Activated T-cell treated with anti-CD3 and anti-CD28 coated beads, Interleukin-2, amount 50 U/mL, for 4 hours (primary cell): ENCODE measurements at regions not wholly inside any gene's neighbourhood (a gene's known extent, or its start where the extent isn't known, plus 50 kb on each side); places are given as distances from the start of the nearest gene placed in this dataset.
"Not testable (repeated sequence)": the region's sequence is repeated elsewhere in the genome, so short reads cannot be mapped to it uniquely, and the experiment has no call there.

Experiments used
- ATAC-seq, 2 donors: fragments of 200-7000 bp; cut with Tn5 transposase; one replicate each; pipeline ENCODE4 v1.10.0; 2021
- DNase-seq: peaks from one replicate; pipeline ENCODE4 v3.0.0-alpha.2; 2020
- H3K27me3 Mint-ChIP-seq: one replicate; pipeline ENCODE4 v1.8.0; 2021; ENCODE audit warnings: low read depth, mixed read lengths
- H3K36me3 Mint-ChIP-seq: one replicate; pipeline ENCODE4 v1.8.0; 2022; ENCODE audit warnings: mixed read lengths; ENCODE audit not compliant: insufficient read depth
- H3K4me1 Mint-ChIP-seq: one replicate; pipeline ENCODE4 v1.8.0; 2021; ENCODE audit warnings: low read depth, mixed read lengths
- H3K4me3 Mint-ChIP-seq: one replicate; pipeline ENCODE4 v1.8.0; 2021; ENCODE audit warnings: mild to moderate bottlenecking, moderate library complexity, mixed read lengths
- H3K9me3 Mint-ChIP-seq: one replicate; pipeline ENCODE4 v1.8.0; 2021; ENCODE audit warnings: mixed read lengths

DNA sequence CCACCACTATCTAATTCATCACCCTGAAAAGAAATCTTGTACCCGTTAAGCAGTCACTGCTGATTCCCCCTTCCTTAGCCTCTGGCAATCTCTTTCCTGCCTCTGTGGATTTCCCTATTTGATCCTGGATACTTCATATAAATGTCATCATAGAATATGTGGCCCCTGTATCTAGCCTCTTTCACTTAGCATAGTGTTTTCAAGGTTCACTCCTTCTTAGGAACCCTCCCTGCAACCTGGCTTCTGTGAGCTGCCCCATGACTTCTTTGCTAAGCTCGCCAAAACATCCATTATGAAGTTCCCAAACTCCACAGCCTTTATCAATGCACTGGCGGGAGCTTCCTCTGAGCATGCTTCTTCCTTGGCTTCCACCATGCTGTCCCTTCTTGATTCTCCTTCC, 70.8 kb upstream of the PDZD8 start:
- peaks cover 1% of the 10 kb centered on the region for H3K36me3 Mint-ChIP-seq
- H3K4me1 Mint-ChIP-seq, result peaks cover 2% of the 10 kb centered on the region
- DNase-seq (no peak), ATAC-seq (no peak)
- no peak overlapping the region for H3K4me3 Mint-ChIP-seq
- H3K9me3 Mint-ChIP-seq, result peaks cover 19% of the 10 kb centered on the region
- peaks cover 19% of the 10 kb centered on the region for H3K27me3 Mint-ChIP-seq

DNA sequence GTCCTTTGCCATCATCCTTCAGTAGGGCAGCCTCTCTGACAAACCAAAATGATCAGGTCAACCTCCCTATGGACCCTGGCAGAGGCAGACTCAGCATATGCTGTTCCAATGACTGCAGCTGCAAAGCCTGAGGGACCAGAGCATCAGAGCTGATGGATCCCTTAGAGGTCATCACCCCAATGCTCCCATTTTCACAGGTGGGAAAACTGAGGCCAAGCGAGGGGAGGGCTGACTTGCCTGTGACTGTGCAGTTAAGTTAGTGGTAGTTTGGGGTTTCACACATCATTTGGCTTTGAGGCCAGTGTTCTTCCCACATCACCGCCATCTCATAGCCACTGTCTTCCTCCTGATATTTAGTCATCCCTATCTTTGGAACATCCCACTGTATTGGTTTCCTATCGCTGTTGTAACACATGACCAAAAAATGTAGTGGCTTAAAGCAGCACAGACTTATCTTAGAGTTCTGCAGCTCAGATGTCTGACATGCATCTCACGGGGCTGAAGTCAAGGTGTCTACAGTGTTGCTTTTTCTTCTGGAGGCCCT, 69.3 kb upstream of the PDZD8 start:
- Mint-ChIP-seq H3K4me1 (peaks cover 2% of the 10 kb centered on the region), H3K9me3 (peaks cover 15% of the 10 kb centered on the region), H3K4me3 (no peak overlapping the region), H3K27me3 (peaks cover 25% of the 10 kb centered on the region), H3K36me3 (peaks cover 1% of the 10 kb centered on the region)
- ATAC-seq, result no peak
- DNase-seq, result no peak

DNA sequence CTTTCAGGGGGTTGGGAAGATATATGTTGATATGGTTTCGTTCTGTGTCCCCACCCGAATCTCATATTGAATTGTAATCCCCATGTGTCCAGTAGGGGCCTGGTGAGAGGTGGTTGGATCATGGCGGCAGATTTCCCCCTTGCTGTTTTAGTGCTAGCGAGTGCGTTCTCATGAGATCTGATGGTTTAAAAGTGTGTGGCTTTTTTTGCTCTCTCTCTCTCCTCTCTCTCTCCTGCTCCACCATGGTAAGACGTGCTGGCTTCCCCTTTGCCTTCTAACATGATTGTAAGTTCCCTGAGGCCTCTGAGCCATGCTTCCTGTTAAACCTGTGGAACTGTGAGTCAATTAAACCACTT, 68.4 kb upstream of the PDZD8 start:
- peaks cover 2% of the 10 kb centered on the region for H3K4me1 Mint-ChIP-seq
- no peak overlapping the region for H3K4me3 Mint-ChIP-seq
- peaks cover 30% of the 10 kb centered on the region for H3K27me3 Mint-ChIP-seq
- H3K36me3 Mint-ChIP-seq, result peaks cover 1% of the 10 kb centered on the region
- H3K9me3 Mint-ChIP-seq, result peaks cover 13% of the 10 kb centered on the region
- DNase-seq, result no peak
- no peak for ATAC-seq

DNA sequence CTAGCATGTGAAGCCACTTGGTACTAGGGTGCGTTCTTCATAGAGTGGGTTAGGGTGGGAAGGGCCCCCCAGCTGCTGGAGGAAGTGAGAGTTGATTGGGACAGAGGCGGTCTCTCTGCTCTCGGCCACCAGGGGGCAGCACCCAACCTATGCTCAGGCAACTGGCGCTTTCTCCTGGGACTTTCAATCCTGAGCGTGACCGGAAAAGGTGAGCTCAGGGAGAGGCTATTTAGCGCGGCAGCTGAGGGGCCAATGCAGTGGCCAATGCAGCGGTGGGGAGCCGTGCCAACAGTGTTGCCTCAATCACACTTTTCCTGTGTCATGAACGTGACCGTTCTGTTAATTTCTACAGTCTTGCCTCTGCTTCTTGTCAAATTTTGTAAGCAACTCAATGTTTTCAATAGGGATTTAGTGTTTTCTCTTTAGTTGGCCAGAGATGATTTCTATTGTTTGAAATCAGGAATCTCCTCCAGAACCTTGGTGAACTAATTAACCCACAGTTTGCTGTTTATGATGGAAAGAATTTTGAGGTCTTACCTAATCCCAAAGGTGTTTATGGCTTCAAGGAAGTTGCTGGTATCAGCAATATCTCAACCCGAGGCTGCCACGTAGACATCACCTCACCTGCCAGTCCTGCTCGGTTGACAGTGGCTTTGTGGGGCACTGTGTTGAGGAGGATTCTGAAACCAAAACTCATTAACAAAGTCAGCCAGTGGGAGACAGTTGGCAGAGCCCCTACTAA, 67.9 kb upstream of the PDZD8 start:
- DNase-seq (peak; percentile 43), ATAC-seq (peak in 1 of 2 donors; percentile 66)
- H3K4me1 Mint-ChIP-seq, result peaks cover 2% of the 10 kb centered on the region
- peaks cover 1% of the 10 kb centered on the region for H3K36me3 Mint-ChIP-seq
- peaks cover 30% of the 10 kb centered on the region for H3K27me3 Mint-ChIP-seq
- peaks cover 13% of the 10 kb centered on the region for H3K9me3 Mint-ChIP-seq
- no peak overlapping the region for H3K4me3 Mint-ChIP-seq

DNA sequence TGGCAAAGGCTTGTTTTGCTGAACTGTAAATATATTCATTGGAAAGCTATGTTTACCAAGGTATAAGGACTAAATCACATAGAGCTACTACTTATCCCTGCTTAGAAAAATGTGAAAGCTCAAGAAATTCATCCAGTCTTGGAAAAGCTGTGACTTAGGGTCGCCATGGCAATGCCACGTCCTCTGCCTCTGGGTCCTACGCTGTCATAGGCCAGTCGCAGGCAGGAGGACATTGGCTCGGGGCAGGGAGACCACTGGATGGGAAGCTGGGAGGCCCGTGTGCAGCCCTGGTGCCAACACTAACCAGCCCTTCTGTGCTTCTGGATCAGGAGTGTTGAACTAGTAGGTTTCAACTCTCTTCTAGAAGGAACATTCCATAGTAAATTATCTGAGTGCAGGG, 67.3 kb upstream of the PDZD8 start:
- peaks cover 1% of the 10 kb centered on the region for H3K36me3 Mint-ChIP-seq
- DNase-seq (no peak), ATAC-seq (no peak)
- peaks cover 13% of the 10 kb centered on the region for H3K9me3 Mint-ChIP-seq
- H3K27me3 Mint-ChIP-seq, result peaks cover 30% of the 10 kb centered on the region
- H3K4me3 Mint-ChIP-seq, result no peak overlapping the region
- peaks cover 2% of the 10 kb centered on the region for H3K4me1 Mint-ChIP-seq

DNA sequence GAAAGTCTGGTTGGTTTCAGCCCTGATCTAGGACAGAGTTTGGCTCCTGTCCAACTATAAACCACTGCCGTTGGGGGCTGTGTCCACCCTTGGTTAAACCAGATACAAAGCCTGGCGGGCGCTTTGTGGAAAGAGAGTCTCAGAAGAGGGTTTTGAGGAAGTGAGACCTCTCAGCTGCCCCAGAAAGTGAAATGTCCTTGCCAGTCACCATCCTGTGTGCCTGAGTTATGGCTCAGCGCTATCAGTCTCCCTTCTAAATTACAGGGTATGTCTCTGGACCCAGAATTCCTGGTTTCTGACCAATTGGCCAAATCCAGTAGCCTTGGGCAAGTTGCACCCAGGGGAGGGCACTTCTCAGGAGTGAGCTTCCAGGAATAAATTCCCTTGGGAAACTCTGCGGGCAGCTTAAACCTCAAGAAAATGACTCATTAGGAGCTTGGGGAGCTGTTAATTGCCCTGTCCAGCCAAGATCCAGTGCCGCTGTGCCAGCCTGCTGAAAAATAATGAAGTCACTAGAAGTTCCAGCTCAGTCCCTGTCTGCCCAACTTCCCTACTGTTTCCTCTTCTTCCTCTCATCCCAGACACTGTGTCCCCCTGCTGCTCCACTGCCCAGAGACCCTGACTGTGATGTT, 66.7 kb upstream of the PDZD8 start:
- DNase-seq, result no peak
- H3K27me3 Mint-ChIP-seq, result peaks cover 30% of the 10 kb centered on the region
- H3K9me3 Mint-ChIP-seq, result peaks cover 11% of the 10 kb centered on the region
- H3K4me3 Mint-ChIP-seq, result no peak overlapping the region
- ATAC-seq, result no peak
- H3K36me3 Mint-ChIP-seq, result peaks cover 1% of the 10 kb centered on the region
- H3K4me1 Mint-ChIP-seq, result peaks cover 2% of the 10 kb centered on the region

DNA sequence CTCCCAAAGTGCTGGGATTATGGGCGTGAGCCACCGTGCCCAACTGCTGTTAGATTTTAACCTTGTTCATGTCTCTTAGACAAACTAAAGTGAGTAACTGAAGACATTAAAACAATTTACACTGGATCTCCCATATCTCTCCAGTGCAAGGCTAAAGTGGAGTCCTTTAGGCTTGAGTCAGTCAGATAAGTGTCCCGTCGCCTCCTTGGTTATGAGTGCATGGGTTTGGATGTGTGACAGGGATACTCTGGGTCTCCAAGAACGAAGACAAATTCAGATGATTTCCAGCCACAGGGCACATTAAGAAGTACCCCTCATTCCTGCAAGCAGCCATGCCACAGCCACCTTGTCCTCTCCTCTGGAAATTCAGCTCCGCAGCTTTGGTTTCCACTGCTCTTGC, 66.1 kb upstream of the PDZD8 start:
- ATAC-seq (no peak), DNase-seq (no peak)
- no peak overlapping the region for H3K4me3 Mint-ChIP-seq
- no peaks in the 10 kb centered on the region for H3K36me3 Mint-ChIP-seq
- peaks cover 2% of the 10 kb centered on the region for H3K4me1 Mint-ChIP-seq
- peaks cover 6% of the 10 kb centered on the region for H3K9me3 Mint-ChIP-seq
- H3K27me3 Mint-ChIP-seq, result peaks cover 30% of the 10 kb centered on the region

DNA sequence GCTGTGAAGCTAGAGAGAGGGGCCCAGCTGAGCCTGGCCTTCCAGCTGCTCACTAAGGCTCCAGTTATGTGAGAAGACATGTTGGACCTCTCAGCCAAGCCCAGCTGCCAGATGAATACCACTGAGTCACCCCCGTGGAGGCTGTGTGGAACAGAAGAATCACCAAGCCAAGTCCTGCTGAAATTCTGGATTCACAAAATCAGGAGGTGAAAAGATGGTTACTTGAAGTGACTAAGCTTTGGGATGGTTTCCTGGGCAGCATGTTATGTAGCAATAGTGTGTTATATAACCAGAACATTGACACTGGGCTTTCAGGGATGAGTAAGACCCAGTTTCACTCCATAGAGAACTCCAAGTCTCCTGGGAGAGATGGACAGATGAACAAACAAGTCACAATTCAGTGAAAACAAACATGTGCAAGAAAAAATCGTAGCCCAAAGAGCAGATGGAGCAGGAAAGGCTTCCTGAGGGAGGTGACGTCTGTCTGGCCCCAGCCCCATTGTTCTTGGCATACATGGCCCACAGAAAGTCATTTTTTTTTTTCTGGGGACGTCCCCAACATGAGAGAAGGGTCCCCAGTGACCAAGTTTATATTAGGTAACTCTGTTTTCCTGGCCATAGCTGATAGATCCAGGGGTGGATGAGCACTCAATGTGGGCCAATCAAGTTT, 64.1 kb upstream of the PDZD8 start:
- Mint-ChIP-seq H3K4me1 (peaks cover 2% of the 10 kb centered on the region), H3K36me3 (no peaks in the 10 kb centered on the region), H3K27me3 (peaks cover 33% of the 10 kb centered on the region), H3K4me3 (no peak overlapping the region), H3K9me3 (no peaks in the 10 kb centered on the region)
- DNase-seq, result no peak
- no peak for ATAC-seq

DNA sequence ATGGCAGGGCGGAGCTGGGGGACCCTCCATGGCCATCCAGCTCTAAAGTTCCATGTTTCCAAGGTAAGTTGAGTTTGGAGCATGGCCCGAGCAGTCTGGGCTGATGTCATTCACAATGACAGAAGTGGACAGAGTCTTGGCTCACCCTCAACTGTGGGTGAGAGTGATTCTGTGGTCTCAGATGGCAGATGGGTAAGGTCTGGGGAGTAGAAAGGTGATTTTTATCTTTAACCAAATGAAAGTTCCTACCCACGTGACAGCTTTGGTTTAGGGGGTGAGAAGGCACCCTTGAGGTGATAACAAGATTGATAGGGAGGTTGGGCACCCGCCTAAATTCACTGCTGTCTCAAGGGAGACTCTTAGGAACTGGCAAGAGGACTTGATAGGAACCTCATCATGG, 57.6 kb upstream of the PDZD8 start:
- Mint-ChIP-seq H3K4me3 (no peak overlapping the region), H3K4me1 (no peaks in the 10 kb centered on the region), H3K9me3 (no peaks in the 10 kb centered on the region), H3K27me3 (peaks cover 15% of the 10 kb centered on the region), H3K36me3 (no peaks in the 10 kb centered on the region)
- ATAC-seq (no peak), DNase-seq (no peak)

DNA sequence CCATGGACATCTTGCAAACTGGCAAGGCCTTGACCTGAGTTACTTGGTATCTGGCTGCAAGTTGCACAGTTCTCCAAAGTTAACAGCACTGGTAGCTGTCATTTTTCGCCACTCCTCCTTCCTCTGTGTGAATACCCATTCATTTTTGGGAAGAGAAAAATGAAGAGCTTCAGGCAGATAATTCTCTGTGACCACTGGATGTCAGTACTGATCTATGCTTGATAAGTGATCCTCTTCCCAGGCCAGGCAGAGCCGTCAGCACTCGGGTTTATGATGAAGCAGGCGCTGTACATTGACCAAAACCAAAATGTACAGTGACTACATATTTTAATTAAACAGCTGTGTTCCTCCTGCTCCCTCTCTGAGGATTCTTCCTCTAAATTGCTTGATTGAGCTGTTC, 55.9 kb upstream of the PDZD8 start:
- Mint-ChIP-seq H3K4me1 (no peaks in the 10 kb centered on the region), H3K27me3 (peaks cover 15% of the 10 kb centered on the region), H3K4me3 (no peak overlapping the region), H3K36me3 (no peaks in the 10 kb centered on the region), H3K9me3 (no peaks in the 10 kb centered on the region)
- no peak for DNase-seq
- no peak for ATAC-seq

DNA sequence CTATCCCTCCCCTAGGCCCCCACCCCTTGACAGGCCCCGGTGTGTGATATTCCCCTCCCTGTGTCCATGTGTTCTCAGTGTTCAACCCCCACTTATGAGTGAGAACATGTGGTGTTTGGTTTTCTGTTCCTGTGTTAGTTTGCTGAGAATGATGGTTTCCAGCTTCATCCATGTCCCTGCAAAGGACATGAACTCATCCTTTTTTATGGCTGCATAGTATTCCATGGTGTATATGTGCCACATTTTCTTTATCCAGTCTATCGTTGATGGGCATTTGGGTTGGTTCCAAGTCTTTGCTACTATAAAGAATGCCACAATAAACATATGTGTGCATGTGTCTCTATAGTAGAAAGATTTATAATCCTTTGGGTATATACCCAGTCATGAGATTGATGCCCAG, 55.3 kb upstream of the PDZD8 start:
- H3K27me3 Mint-ChIP-seq, result peaks cover 15% of the 10 kb centered on the region
- H3K36me3 Mint-ChIP-seq, H3K9me3 Mint-ChIP-seq, H3K4me1 Mint-ChIP-seq, DNase-seq, H3K4me3 Mint-ChIP-seq, ATAC-seq: not testable (repeated sequence)

DNA sequence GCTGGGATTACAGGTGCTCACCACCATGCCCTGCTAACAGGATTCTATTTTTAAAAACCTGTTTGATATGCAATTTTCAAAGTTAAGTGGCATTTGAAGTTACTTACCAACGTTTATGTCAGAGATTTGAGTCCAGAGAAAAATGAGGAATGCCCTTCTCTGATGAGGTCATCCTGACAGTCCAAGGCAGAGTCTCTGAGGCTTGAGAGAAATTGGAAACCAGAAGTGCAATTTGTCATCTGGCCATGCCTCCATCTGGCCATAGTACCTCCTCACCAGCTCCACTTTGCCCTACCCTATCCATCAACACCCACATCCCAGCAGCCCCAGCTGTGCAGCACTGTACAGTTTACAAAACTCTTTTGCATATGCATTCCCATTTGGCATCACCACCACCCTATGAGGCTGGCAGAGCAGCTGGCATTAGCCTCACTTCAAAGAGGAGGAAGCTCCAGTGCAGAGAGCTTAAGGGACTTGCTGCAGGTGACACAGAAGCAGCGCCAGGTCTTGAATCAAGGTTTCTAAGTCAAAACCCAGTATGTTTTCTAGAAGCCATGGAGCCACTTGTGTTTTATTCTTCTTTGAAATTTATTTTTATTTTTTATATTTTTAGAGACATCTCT, 54.5 kb upstream of the PDZD8 start:
- Mint-ChIP-seq H3K9me3 (no peaks in the 10 kb centered on the region), H3K4me1 (no peaks in the 10 kb centered on the region), H3K36me3 (no peaks in the 10 kb centered on the region), H3K27me3 (peaks cover 15% of the 10 kb centered on the region), H3K4me3 (no peak overlapping the region)
- DNase-seq, result no peak
- ATAC-seq, result no peak

DNA sequence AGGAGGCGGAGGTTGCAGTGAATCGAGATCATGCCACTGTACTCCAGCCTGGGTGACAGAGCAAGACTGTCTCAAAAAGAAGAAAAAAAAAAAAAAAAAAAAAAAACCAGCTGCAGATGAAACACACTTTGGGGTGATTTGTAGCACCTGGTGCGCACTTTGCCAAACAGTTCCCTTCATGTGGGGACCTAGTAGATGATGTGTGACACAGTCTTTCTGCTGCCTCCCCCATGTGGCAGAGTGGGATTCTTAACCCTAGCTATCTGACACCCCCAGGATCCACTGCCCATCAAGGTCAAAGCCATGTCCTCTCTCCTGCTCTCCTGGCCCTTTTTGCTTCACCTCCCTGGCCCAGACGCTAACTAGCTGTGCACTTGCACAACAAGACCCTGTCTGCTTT, 52.1 kb upstream of the PDZD8 start:
- peaks cover 6% of the 10 kb centered on the region for H3K27me3 Mint-ChIP-seq
- no peaks in the 10 kb centered on the region for H3K36me3 Mint-ChIP-seq
- no peak overlapping the region for H3K4me3 Mint-ChIP-seq
- ATAC-seq (no peak), DNase-seq (no peak)
- no peaks in the 10 kb centered on the region for H3K9me3 Mint-ChIP-seq
- H3K4me1 Mint-ChIP-seq, result no peaks in the 10 kb centered on the region

DNA sequence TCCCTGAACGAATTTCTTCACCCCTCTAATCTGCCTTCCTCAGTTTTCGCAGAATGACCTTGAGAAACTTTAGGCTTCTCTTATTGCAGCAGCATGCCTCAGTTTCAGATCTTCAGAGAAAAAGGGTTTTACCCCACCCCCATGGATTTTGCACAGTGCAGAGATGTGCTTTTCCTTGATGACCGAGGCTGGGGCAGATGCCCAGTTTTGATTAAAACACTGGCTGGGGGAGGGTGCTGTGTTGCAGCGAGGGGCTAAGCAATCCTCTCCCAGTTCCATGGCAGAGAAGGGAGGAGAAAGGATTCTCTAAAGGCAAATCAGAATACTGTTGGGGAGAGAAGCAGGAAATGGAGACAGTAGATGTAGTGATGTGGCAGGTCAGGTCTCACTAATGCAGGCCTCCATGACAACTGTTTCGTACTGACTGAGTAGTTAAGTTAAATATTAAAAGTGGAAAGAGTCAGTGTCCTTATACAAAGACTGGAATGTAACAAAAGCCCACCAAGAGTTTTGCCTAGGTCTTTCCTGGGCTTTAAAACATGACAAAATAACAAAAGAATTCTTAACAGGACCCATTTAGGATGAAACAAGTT, 50.8 kb upstream of the PDZD8 start:
- ATAC-seq, result no peak
- H3K9me3 Mint-ChIP-seq, result no peaks in the 10 kb centered on the region

More for the DNA sequence above, 50.8 kb upstream of the PDZD8 start:
- no peak overlapping the region for H3K4me3 Mint-ChIP-seq
- DNase-seq, result no peak
- H3K4me1 Mint-ChIP-seq, result no peaks in the 10 kb centered on the region
- H3K36me3 Mint-ChIP-seq, result no peaks in the 10 kb centered on the region
- peaks cover 2% of the 10 kb centered on the region for H3K27me3 Mint-ChIP-seq
